Endothelial cell of umbilical vein (primary cell): ENCODE measurements at regions not wholly inside any gene's neighbourhood (a gene's known extent, or its start where the extent isn't known, plus 50 kb on each side); places are given as distances from the start of the nearest gene placed in this dataset.

Experiments used
- BruUV-seq: library from RNA; stranded (reverse); fragments of 400-500 nt; replicated peaks from 2 replicates; lab custom pipeline; 2021; lab: Mats Ljungman, UMichigan
- CTCF ChIA-PET: fragments of 300-600, 350-600 bp; sonication (Branson Sonifier 250); formaldehyde crosslinking; loops from one replicate; lab custom pipeline; 2021; ENCODE audit warnings: antibody characterized with exemption, inconsistent platforms; lab: Charles Lee
- POLR2A ChIA-PET: fragments of 300-600, 350-600 bp; sonication (Branson Sonifier 250); formaldehyde crosslinking; loops from one replicate; lab custom pipeline; 2021; ENCODE audit warnings: antibody characterized with exemption, inconsistent platforms; lab: Charles Lee
- DNase-seq: peaks from one replicate; pipeline ENCODE4 v3.0.0-alpha.2; 2011; ENCODE audit warnings: low read depth, low spot score
- FAIRE-seq: peaks from 2 replicates; lab custom pipeline; 2011; peaks lifted over from hg19 to GRCh38; lab: Jason Lieb, UNC
- H2AFZ ChIP-seq: 2 replicates; pipeline ENCODE4 v1.6.0; 2012; ENCODE audit warnings: low read depth, low read length, control low read depth, inconsistent platforms
- H3K27ac ChIP-seq: 2 replicates; pipeline ENCODE4 v1.5.1; 2011; ENCODE audit warnings: low read depth, mild to moderate bottlenecking, control low read depth, low read length, moderate library complexity; ENCODE audit not compliant: insufficient read depth
- H3K27me3 ChIP-seq, 2 experiments: 2 replicates each; pipeline versions ENCODE4 v1.6.0 to v1.6.1; 2011; ENCODE audit warnings: low read length in 2 of 2, mixed read lengths in 1 of 2; ENCODE audit not compliant: control insufficient read depth in 2 of 2, insufficient read depth in 2 of 2
- H3K36me3 ChIP-seq, 2 experiments: 2 replicates in 1 of 2; 3 replicates in 1 of 2; pipeline ENCODE4 v1.5.1; 2011; ENCODE audit warnings: low read length in 2 of 2, mild to moderate bottlenecking in 1 of 2, moderate library complexity in 1 of 2; ENCODE audit not compliant: control insufficient read depth in 2 of 2, insufficient read depth in 2 of 2; ENCODE audit errors: extremely low read depth in 1 of 2
- H3K4me1 ChIP-seq: 3 replicates; pipeline ENCODE4 v1.5.1; 2011; ENCODE audit warnings: mild to moderate bottlenecking, low read length; ENCODE audit not compliant: control insufficient read depth, insufficient read depth; ENCODE audit errors: extremely low read depth
- H3K4me2 ChIP-seq: 2 replicates; pipeline ENCODE4 v1.6.1; 2011; ENCODE audit warnings: low read length, control low read depth, mixed read lengths; ENCODE audit not compliant: insufficient read depth
- H3K4me3 ChIP-seq, 3 experiments: fragments of 200-600 bp in 1 of 3; sonication (generic), shearing (Covaris generic) in 1 of 3; replicated peaks in 1 of 3; 2 replicates each; pipeline ENCODE4 v1.5.1; 2011 to 2016; ENCODE audit warnings: control low read depth in 3 of 3, low read length in 3 of 3, mild to moderate bottlenecking in 2 of 3, inconsistent platforms in 1 of 3, low read depth in 1 of 3, moderate library complexity in 1 of 3; ENCODE audit not compliant: insufficient read depth in 1 of 3
- H3K79me2 ChIP-seq: 2 replicates; pipeline ENCODE4 v1.6.0; 2012; ENCODE audit warnings: low read length, inconsistent platforms; ENCODE audit not compliant: control insufficient read depth, insufficient read depth
- H3K9ac ChIP-seq: replicated peaks from 2 replicates; pipeline ENCODE3; 2011; ENCODE audit warnings: low read length, control low read depth; ENCODE audit not compliant: insufficient read depth; ENCODE audit errors: extremely low read depth
- H3K9me1 ChIP-seq: replicated peaks from 3 replicates; pipeline ENCODE4 v1.6.0; 2011; ENCODE audit warnings: mild to moderate bottlenecking, low read length; ENCODE audit not compliant: control insufficient read depth, insufficient read depth; ENCODE audit errors: extremely low read depth
- H3K9me3 ChIP-seq: replicated peaks from 2 replicates; pipeline ENCODE4 v1.5.1; 2012; ENCODE audit warnings: low read length, inconsistent platforms; ENCODE audit not compliant: control insufficient read depth, insufficient read depth
- H4K20me1 ChIP-seq: replicated peaks from 2 replicates; pipeline ENCODE3; 2011; ENCODE audit warnings: mild to moderate bottlenecking, low read length; ENCODE audit not compliant: control insufficient read depth, insufficient read depth; ENCODE audit errors: extremely low read depth
- CTCF ChIP-seq, 2 donors: IDR thresholded peaks; 1 replicate in 1 of 2; 2 replicates in 1 of 2; pipeline ENCODE4 v1.5.1; 2011; ENCODE audit warnings: low read length in 2 of 2, mild to moderate bottlenecking in 2 of 2, moderate library complexity in 2 of 2, control low read depth in 1 of 2, inconsistent platforms in 1 of 2, low read depth in 1 of 2; ENCODE audit not compliant: insufficient read depth in 1 of 2; ENCODE audit errors: extremely low read depth in 1 of 2
- EZH2 ChIP-seq: IDR thresholded peaks from 2 replicates; pipeline ENCODE4 v1.6.1; 2012; ENCODE audit warnings: borderline replicate concordance, low read depth, mild to moderate bottlenecking, moderate library complexity, low read length, inconsistent platforms; ENCODE audit not compliant: severe bottlenecking
- FOS ChIP-seq: IDR thresholded peaks from 2 replicates; pipeline ENCODE4 v1.6.1; 2011; ENCODE audit warnings: mild to moderate bottlenecking, low read length, moderate library complexity, borderline replicate concordance; ENCODE audit not compliant: insufficient read depth
- GATA2 ChIP-seq: IDR thresholded peaks from 2 replicates; pipeline ENCODE4 v1.7.0; 2011; ENCODE audit warnings: low read depth, mild to moderate bottlenecking, moderate library complexity, mixed read lengths, low read length; ENCODE audit not compliant: insufficient read length, insufficient read depth
- JUN ChIP-seq: IDR thresholded peaks from 2 replicates; pipeline ENCODE4 v1.6.1; 2011; ENCODE audit warnings: borderline replicate concordance, low read depth; ENCODE audit not compliant: insufficient read length, insufficient read depth
- MAX ChIP-seq: IDR thresholded peaks from 2 replicates; pipeline ENCODE4 v1.6.1; 2011; ENCODE audit not compliant: insufficient read depth, insufficient read length
- MYC ChIP-seq: IDR thresholded peaks from one replicate; pipeline ENCODE4 v1.6.1; 2011; ENCODE audit warnings: mild to moderate bottlenecking, low read depth, low read length
- POLR2A ChIP-seq: IDR thresholded peaks from 2 replicates; pipeline ENCODE4 v1.6.1; 2012; ENCODE audit warnings: low read depth, mild to moderate bottlenecking, control low read depth, low read length
- POLR2AphosphoS5 ChIP-seq: IDR thresholded peaks from 2 replicates; pipeline ENCODE4 v1.6.1; 2012; ENCODE audit warnings: low read depth, mild to moderate bottlenecking, control low read depth, low read length, moderate library complexity; ENCODE audit not compliant: insufficient read depth
- dilution Hi-C: fragments of 300-500 bp; cut with MboI; formaldehyde crosslinking; loops from one replicate; pipeline ENCODE4 v1.15.0; 2019; ENCODE audit warnings: low sequenced_read_pairs; ENCODE audit not compliant: extremely low pct_ligation_motif_present
- intact Hi-C: fragments of 100-400 bp; cut with micrococcal nuclease; formaldehyde crosslinking; loops from one replicate; pipeline ENCODE4 v1.10.0; 2022

- Histone ChIP-seq H3K36me3 (no peaks in the 10 kb centered on the region), H4K20me1 (no peaks in the 10 kb centered on the region), H3K9me1 (no peaks in the 10 kb centered on the region), H3K4me2 (no peak overlapping the region), H3K4me1 (no peaks in the 10 kb centered on the region), H3K79me2 (no peaks in the 10 kb centered on the region), H3K9me3 (no peaks in the 10 kb centered on the region), H3K27ac (no peak overlapping the region), H2AFZ (no peak overlapping the region), H3K4me3 (no peak overlapping the region), H3K27me3 (no peaks in the 10 kb centered on the region), H3K9ac (no peak overlapping the region)
- FAIRE-seq, result no peak
- POLR2A ChIA-PET, result no interaction called here
- dilution Hi-C loops (no loop called here), intact Hi-C loops (no loop called here)
- DNase-seq, result no peak
- TF ChIP-seq GATA2 (no peak), MYC (no peak), FOS (no peak), EZH2 (no peak), MAX (no peak), POLR2AphosphoS5 (no peak), CTCF (IDR thresholded peaks at IDR 0.05; ENCODE audit: extremely low read depth in 1 of 2, insufficient read depth in 1 of 2, low read depth in 1 of 2, low read length in 2 of 2) (no peak), JUN (no peak), POLR2A (no peak)
- no TSS peak for BruUV-seq
- CTCF ChIA-PET, result no interaction called here
Measured at GRCh38 chr9:7520396-7520795, 279.2 kb downstream of the DMAC1 start.
